Endothelial cell of hepatic sinusoid (primary cell): ENCODE measurements at regions not wholly inside any gene's neighbourhood (a gene's known extent, or its start where the extent isn't known, plus 50 kb on each side); places are given as distances from the start of the nearest gene placed in this dataset.

Source experiments
- in situ Hi-C: cut with HindIII; loops from 2 replicates; pipeline ENCODE4 v1.10.0; 2017; ENCODE audit warnings: low sequenced_read_pairs

DNA sequence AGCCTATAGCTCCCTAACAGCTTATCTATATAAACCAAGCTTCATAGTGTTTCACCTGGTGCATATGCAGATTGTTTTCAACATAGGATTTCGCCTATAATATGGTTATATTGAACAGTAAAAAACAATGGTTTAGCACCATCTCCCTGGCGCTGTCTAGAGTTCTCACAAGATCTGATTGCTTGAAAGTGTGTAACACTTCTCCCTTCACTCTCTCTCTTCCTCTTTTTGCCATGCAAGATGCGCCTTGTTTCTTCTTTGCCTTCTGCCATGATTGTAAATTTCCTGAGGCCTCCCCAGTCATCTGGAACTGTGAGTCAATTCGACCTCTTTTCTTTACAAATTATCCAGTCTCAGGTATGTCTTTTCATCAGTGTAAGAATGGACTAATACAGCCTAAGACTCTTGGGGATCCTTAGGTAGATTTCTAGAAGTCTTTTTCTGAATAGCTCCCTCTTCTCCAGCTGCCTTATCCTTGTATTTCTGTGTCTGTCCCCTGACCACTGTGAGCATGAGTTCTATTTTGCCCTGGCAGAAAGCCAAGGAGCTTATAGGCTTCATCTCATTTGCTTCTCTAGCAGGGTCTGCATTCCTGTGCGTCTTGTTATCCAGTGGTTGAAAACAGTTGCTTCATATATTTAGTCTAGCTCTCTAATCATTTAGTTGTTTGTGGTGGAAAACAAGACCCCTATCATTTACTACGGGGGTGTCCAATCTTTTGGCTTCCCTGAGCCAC, 401.6 kb downstream of the GPD2 start:
- in situ Hi-C loops: no loop called here

DNA sequence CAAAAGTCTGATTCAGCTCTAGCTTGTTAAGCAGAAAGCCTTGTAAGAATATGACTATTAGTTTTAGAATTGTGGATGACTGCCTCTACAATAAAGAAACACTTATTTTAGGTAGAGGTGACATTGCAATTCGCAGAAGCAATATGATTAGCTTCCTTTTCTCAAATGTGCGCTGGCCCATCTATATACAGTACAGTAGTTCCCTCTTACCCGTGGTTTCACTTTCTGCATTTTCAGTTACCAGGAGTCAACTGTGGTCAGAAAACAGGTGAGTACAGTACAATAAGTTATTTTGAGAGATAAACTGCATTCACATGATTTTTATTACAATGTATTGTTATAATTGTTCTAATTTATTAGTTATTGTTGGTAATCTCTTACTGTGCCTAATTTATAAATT, 405.1 kb downstream of the GPD2 start:
- in situ Hi-C loops: no loop called here

DNA sequence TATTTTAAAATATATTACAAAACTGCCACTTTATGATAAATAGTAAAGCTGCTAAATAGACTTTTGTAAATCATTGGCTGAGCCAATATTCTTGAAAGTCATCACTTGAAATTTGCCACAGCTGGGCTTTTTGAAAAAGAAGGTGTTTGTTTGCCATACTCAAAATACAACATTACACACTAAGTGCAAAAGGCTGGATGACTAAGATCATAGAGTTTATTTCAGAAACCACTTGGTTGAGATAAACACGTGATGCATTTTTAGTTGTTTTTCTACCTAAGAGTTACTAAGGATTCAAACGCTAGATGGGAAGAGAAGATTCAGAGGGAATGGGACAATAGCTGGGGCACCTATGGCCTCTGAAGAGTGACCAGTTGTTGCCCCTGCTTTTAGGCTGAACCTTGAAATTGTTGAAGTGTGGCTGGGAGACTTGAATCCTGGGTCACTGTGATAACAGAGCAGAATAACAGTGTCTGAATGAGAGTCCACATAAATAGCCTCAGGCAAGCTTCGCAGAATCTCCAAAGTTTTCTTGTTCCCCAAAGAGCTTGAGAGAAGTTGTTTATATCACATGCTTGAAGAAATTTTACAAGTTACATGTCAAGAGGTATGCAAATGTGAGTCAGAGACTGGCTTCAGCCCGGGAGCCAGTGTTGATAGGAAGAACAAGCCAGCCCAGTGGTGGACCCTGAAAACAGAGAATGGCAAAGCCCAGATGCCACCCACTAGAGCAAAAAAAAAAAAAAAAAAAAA, 409.8 kb downstream of the GPD2 start:
- in situ Hi-C loops: no loop called here

- in situ Hi-C loops: no loop called here
Observed at GRCh38 chr2:156852210-156852609, 405.3 kb upstream of the GALNT5 start.

DNA sequence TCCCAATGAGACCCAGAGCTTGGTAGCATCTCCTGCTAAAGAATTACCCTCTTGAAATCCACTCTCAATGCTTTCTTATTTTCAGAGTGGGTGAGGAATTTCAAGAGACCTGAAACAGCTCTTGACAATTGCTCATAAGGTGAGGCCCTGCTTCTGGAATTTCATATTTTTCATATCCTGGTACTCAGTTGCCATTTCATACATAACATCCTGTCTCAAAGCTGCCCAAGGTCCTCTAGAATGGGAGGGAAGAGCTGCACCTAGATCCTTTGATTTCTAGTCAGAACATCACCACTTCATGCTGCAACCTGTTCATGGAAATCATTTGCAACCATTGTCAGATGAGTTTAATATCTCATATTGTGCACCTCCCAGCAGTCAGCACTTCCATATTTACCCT, 404.8 kb upstream of the GALNT5 start:
- in situ Hi-C loops: no loop called here

DNA sequence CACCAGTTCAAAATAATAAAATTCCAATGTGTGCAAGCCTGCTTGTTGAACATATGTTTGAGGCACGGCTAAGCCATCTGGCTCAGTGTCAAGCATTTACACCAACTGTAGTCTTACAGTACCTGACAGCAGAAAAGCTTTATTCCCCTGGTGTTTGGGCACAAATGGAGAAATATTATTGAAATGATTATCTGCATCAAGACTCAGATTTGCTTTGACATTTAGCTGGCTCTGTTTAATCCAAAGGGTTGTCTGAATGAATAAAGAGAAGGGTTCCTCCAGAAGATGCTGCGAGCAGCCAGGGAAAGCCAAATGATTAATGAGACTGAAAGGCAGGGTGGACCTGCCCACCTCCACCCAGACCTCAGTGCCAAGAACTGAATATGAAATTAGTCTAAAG, 393.2 kb upstream of the GALNT5 start:
- in situ Hi-C loops: no loop called here

GRCh38 chr2:156864753-156865152, 392.8 kb upstream of the GALNT5 start:
- in situ Hi-C loops: no loop called here

DNA sequence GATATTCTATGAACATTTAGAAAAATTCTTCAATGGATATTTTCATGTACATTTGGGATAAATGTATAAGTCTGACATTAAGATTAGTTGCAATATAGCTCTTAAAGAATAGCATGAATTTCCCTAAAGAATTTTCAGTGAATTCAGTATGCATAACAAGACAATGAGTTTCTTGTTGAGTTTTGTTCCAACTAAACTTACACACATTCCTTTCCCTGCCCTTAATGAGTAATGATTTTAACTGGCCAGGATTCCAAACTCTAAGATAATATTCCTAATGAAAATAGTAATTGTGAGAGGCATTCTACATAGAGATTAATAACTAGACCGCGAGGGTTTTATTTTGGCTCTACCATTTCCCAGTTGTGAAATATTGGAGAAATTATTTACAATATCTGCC, 390.3 kb upstream of the GALNT5 start:
- in situ Hi-C loops: no loop called here

GRCh38 chr2:156874707-156875106, 382.8 kb upstream of the GALNT5 start:
- in situ Hi-C loops: no loop called here

DNA sequence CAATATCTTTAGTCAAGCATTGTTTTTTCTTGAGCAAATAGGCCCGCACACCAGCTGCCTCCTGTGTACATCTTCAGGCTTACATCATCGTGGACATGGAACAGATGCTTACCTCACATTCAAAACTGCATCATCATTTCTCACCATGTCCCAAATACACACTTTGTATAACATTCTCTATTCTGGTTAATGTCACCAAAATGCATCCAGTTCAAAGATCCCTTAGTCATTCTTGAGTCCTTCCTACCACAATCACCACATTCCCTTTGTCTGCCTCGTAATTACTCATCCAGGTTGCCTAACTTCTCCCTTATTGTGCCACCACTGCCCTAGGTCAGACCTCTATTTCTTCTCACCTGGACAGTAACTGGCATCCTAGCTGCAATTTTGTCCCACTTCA, 373.7 kb upstream of the GALNT5 start:
- in situ Hi-C loops: no loop called here

DNA sequence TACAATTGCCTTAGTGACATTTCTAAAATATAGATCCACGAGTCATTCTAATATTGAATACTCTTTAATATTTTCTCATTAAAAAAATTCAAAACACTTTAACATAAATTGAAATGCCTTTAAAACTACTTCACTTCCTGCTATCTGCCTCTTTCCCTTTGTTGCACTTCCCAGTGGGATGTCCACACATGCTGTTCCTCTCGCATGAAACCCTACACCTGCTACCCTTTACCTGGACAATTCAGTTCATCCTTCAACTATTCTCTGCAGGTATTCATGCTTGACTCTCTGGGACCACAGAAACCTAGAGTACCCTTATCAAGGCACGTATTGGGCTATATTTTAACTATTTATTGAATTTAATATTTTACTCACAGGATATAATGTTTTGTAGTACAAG, 373.3 kb upstream of the GALNT5 start:
- in situ Hi-C loops: no loop called here

DNA sequence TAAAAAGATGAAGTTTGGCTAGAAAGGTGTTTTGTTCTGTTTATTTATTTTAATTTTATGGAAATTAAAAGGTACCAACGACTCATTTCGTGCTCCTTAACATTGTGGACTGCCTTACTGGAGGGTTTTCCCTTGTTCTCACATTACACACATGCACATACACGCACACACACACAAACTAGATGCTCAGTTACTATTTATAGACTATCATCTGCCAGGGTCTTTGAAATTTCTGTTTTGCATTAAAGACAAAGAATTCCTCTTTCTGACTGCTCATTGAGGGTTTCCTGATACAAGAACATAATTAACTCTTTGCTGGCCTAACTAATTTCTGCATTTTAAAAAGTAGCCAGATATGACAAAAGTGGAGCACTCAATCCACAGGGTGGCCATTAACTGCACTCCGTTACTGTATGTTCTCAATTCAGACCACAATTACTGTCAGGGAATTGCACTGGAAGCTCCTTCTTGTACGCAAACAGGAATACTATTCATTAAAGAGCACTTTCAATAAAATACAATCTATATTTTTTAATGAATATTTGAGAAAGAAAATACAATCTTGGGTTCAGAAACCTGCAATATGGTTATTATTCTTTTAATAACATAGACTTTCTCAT, 366.9 kb upstream of the GALNT5 start:
- in situ Hi-C loops: no loop called here

DNA sequence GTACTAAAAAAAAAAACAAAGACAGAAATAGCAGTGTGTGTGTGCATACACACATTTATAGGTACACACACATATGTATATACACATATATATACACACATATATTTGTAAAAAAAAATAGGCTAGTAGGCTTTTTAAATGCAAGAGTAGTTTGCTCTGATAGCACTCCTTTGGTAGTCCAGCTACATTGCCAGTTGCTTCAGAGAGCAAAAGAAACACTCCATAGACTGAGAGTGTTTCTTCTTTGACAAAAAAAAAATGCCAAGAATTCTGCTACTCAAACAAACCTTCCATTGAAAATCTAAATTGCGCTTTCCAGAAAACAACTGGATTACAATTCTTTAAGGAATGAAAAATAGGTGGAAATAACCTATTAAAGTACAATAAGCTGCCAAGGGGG, 365.9 kb upstream of the GALNT5 start:
- in situ Hi-C loops: no loop called here

DNA sequence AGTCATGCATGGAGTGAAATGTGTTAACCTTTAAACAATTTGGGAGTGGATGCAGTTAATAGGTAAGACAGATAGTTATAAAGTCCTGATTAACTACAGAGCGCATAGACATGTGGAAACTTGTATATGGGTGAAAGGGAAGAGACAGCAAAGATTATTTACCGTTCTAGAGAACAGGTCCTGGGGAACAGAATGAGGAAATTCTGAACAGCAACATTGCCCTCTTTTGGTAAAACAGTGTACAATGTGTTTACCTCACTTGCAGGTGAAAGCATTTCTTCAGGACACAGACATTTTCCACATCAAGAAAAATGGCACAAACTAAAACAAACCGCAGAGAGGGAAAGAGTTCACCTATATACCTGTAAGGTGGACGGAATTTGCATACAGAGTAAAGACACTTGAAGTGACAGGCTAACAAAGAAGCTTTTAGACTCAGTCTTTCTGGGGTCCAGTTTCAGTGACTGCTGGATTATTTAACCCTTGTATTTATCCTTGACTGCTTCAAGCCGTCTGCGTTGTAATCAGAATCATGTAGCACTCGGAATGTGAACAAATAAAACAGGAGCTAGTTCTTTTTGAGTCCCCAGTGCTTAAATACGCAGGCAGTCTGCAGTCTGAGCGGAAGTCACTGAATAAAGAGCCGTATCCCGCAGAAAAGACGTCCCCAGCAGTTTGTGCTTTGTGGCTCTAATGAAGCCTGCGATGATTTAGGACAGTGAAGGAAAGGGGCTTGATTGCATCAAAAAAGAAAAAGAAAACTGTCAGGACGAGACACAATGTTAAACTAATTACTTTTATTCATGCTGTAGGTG, 364.8 kb upstream of the GALNT5 start:
- in situ Hi-C loops: no loop called here

DNA sequence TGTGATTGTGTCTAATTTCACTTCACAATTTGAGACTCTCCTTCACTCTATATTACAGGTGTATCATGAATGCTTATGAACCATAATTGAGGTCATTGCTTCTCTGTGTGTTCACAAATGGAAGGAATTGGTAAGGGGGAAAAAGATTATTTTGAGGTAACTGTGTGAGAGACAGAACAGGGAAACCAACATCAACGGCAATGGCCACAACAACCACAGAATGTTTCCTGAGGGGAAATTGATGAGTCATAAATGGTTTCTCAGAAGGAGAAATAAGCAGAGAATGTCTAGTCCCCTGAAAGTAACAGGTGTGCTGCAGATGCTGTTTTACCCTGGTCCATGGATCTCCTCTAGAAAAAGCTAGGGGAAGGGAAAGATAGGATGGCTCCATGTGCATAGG, 361.2 kb upstream of the GALNT5 start:
- in situ Hi-C loops: no loop called here

DNA sequence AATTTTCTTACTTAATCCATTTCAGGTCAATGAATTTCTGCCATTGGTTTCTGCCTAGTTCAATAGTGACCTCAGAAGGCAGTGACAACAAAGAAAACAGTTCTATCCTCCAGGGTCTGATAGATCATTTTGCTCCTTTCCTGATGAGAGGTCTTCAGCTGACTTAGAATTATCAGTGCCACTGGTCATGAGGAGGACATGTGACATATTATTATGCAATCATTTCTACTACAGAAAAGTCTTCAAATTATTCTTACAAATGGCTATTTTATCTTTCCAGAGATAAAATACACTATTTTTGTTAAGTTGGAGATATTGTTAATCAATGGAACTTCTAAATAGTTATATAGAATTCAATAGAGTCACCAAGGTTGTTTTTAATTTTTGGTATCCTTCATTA, 360.0 kb upstream of the GALNT5 start:
- in situ Hi-C loops: no loop called here

GRCh38 chr2:156901373-156902031, 356.0 kb upstream of the GALNT5 start:
- in situ Hi-C loops: loop anchor here (5.0 kb wide), 1 partner anchor 81 kb away; no protein-coding TSS in a partner anchor

DNA sequence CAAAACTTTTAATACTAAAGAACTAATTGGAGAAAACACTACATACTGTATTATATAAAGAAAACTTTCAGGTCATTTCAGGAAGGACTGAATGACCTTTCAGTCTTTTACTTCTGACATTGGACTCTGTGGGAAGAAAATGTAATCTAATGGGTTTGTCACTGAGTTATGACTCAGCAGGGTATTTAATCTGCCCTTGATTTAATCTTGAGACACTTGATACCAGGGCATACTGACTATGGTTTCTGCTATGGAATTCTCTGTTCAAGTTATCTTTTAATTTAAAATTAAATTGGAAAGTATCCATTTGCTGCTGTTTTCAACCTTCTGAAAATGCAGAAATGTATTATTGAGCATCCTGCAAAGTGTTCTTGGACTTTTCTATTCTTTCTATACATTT, 354.2 kb upstream of the GALNT5 start:
- in situ Hi-C loops: loop anchor here (5.0 kb wide), 1 partner anchor 79 kb away; no protein-coding TSS in a partner anchor

DNA sequence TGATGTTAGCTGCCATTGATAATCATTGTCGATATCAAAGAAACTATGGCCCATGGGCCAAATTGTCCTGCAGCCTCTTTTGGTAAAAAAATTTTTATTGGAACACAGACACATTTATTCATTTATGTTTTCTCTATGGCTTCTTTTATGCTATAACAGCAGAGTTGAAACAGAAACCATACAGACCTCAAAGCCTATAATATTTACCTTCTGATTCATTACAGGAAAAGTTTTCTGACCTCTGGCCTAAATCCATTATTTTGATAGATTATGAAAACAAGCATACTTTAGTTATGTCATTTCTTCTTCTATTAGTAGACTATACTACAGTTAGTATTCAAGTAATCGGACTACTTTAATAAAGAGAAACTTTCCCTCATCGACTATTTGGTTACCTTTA, 349.7 kb upstream of the GALNT5 start:
- in situ Hi-C loops: no loop called here

GRCh38 chr2:156908825-156909224, 348.7 kb upstream of the GALNT5 start:
- in situ Hi-C loops: no loop called here

- in situ Hi-C loops: no loop called here
Observed at GRCh38 chr2:156909983-156910382, 347.5 kb upstream of the GALNT5 start.
